ENCODE measurements at regions not wholly inside any gene's neighbourhood (a gene's known extent, or its start where the extent isn't known, plus 50 kb on each side); places are given as distances from the start of the nearest gene placed in this dataset.

- TF ChIP-seq CTCF (IDR thresholded peaks at IDR 0.05) (no peak), POLR2A (IDR thresholded peaks at IDR 0.05) (no peak), POLR2AphosphoS5 (IDR thresholded peaks at IDR 0.05) (no peak), EP300 (IDR thresholded peaks at IDR 0.05) (no peak)
Measured at GRCh38 chr10:111686796-111687195, 496.8 kb downstream of the GPAM start.
